Mammary epithelial cell (primary cell): ENCODE measurements at regions not wholly inside any gene's neighbourhood (a gene's known extent, or its start where the extent isn't known, plus 50 kb on each side); places are given as distances from the start of the nearest gene placed in this dataset.

Experiments
- CTCF ChIP-seq, 2 donors: IDR thresholded peaks in 1 of 2; conservative IDR thresholded peaks in 1 of 2; 2 replicates each; pipeline ENCODE4 v1.5.1; 2011 to 2012; ENCODE audit warnings: inconsistent platforms in 2 of 2, low read length in 2 of 2, mild to moderate bottlenecking in 2 of 2, control low read depth in 1 of 2, low read depth in 1 of 2; ENCODE audit not compliant: insufficient read depth in 1 of 2; ENCODE audit errors: extremely low read depth in 1 of 2
- EZH2 ChIP-seq: IDR thresholded peaks from 2 replicates; pipeline ENCODE4 v1.6.1; 2012; ENCODE audit warnings: low read length, inconsistent platforms, borderline replicate concordance

- TF ChIP-seq CTCF (conservative IDR thresholded peaks at IDR 0.05 in 1 of 2, IDR thresholded peaks at IDR 0.05 in 1 of 2; ENCODE audit: extremely low read depth in 1 of 2, insufficient read depth in 1 of 2, low read depth in 1 of 2, low read length in 2 of 2) (no peak), EZH2 (no peak)
Observed at GRCh38 chr1:242712248-242712647, 187.8 kb upstream of the PLD5 start.
